CD14-positive monocyte (primary cell): ENCODE measurements at regions not wholly inside any gene's neighbourhood (a gene's known extent, or its start where the extent isn't known, plus 50 kb on each side); places are given as distances from the start of the nearest gene placed in this dataset.

ENCODE experiments used
- DNase-seq, 3 donors: peaks; one replicate each; pipeline ENCODE4 v3.0.0-alpha.2; 2011 to 2022
- H2AFZ ChIP-seq: 2 replicates; pipeline ENCODE4 v1.6.0; 2012; ENCODE audit warnings: mild to moderate bottlenecking, low read depth, low read length, inconsistent platforms; ENCODE audit not compliant: insufficient read depth, poor library complexity, severe bottlenecking
- H3K27ac ChIP-seq, 2 donors: 1 replicate in 1 of 2; 2 replicates in 1 of 2; pipeline ENCODE4 v1.5.1; 2012 to 2013; ENCODE audit warnings: low read length in 2 of 2, control low read depth in 1 of 2, inconsistent platforms in 1 of 2, low read depth in 1 of 2, mild to moderate bottlenecking in 1 of 2
- H3K27me3 ChIP-seq, 2 donors: one replicate each; pipeline versions ENCODE4 v1.6.0 to v1.6.1; 2011 to 2013; ENCODE audit warnings: low read length in 2 of 2; ENCODE audit not compliant: control insufficient read depth in 2 of 2, insufficient read depth in 2 of 2
- H3K36me3 ChIP-seq, 2 donors: replicated peaks in 1 of 2; 1 replicate in 1 of 2; 2 replicates in 1 of 2; pipeline versions ENCODE4 v1.5.1 to v1.6.1; 2012 to 2013; ENCODE audit warnings: low read length in 2 of 2, control low read depth in 1 of 2, inconsistent platforms in 1 of 2, mild to moderate bottlenecking in 1 of 2; ENCODE audit not compliant: insufficient read depth in 2 of 2, control insufficient read depth in 1 of 2
- H3K4me1 ChIP-seq, 2 donors: 1 replicate in 1 of 2; 2 replicates in 1 of 2; pipeline versions ENCODE4 v1.5.1 to v1.6.1; 2012 to 2013; ENCODE audit warnings: low read length in 2 of 2, control low read depth in 1 of 2, inconsistent platforms in 1 of 2, mild to moderate bottlenecking in 1 of 2, moderate library complexity in 1 of 2; ENCODE audit not compliant: insufficient read depth in 2 of 2, control insufficient read depth in 1 of 2
- H3K4me2 ChIP-seq: replicated peaks from 2 replicates; pipeline ENCODE3; 2012; ENCODE audit warnings: low read length, moderate library complexity, mild to moderate bottlenecking; ENCODE audit not compliant: poor library complexity, severe bottlenecking; ENCODE audit errors: extremely low read depth
- H3K4me3 ChIP-seq, 3 experiments: fragments of 200-600 bp in 1 of 3; sonication (generic) in 1 of 3; replicated peaks in 1 of 3; 1 replicate in 2 of 3; 2 replicates in 1 of 3; pipeline ENCODE4 v1.5.1; 2011 to 2013; ENCODE audit warnings: low read length in 3 of 3, mild to moderate bottlenecking in 3 of 3, control low read depth in 2 of 3, low read depth in 2 of 3, inconsistent platforms in 1 of 3, moderate library complexity in 1 of 3
- H3K79me2 ChIP-seq: 2 replicates; pipeline ENCODE4 v1.6.0; 2012; ENCODE audit warnings: mild to moderate bottlenecking, control low read depth, inconsistent platforms, low read length, moderate library complexity; ENCODE audit not compliant: insufficient read depth
- H3K9ac ChIP-seq: 2 replicates; pipeline ENCODE4 v1.6.0; 2017; ENCODE audit warnings: low read length, mild to moderate bottlenecking; ENCODE audit not compliant: insufficient read depth, poor library complexity, severe bottlenecking
- H3K9me3 ChIP-seq, 2 donors: replicated peaks in 1 of 2; 1 replicate in 1 of 2; 2 replicates in 1 of 2; pipeline versions ENCODE4 v1.5.1 to v1.6.1; 2012 to 2013; ENCODE audit warnings: low read length in 2 of 2, control low read depth in 1 of 2; ENCODE audit not compliant: control insufficient read depth in 1 of 2, insufficient read depth in 1 of 2
- H4K20me1 ChIP-seq: 2 replicates; pipeline ENCODE4 v1.6.0; 2012; ENCODE audit warnings: mild to moderate bottlenecking, low read length, control low read depth, moderate library complexity; ENCODE audit not compliant: insufficient read depth
- H3K27ac Mint-ChIP-seq, 7 donors: one replicate each; pipeline ENCODE4 v1.8.0; 2020; ENCODE audit warnings: mild to moderate bottlenecking in 7 of 7, mixed read lengths in 7 of 7, moderate library complexity in 6 of 7, inconsistent platforms in 2 of 7
- H3K27me3 Mint-ChIP-seq, 3 donors: one replicate each; pipeline ENCODE4 v1.8.0; 2021 to 2022; ENCODE audit warnings: low read depth in 3 of 3, mild to moderate bottlenecking in 3 of 3, mixed read lengths in 3 of 3, moderate library complexity in 3 of 3, inconsistent platforms in 1 of 3
- H3K36me3 Mint-ChIP-seq, 2 donors: one replicate each; pipeline ENCODE4 v1.8.0; 2020; ENCODE audit warnings: mixed read lengths in 2 of 2, inconsistent platforms in 1 of 2, mild to moderate bottlenecking in 1 of 2
- H3K4me1 Mint-ChIP-seq: one replicate; pipeline ENCODE4 v1.8.0; 2020; ENCODE audit warnings: mild to moderate bottlenecking, mixed read lengths
- H3K4me3 Mint-ChIP-seq, 2 donors: one replicate each; pipeline ENCODE4 v1.8.0; 2020; ENCODE audit warnings: mild to moderate bottlenecking in 2 of 2, mixed read lengths in 2 of 2, moderate library complexity in 1 of 2
- H3K9me3 Mint-ChIP-seq, 7 donors: one replicate each; pipeline ENCODE4 v1.8.0; 2020 to 2022; ENCODE audit warnings: mixed read lengths in 7 of 7, mild to moderate bottlenecking in 6 of 7, moderate library complexity in 6 of 7, inconsistent platforms in 2 of 7
- CTCF ChIP-seq: fragments of 200-600 bp; IDR thresholded peaks from one replicate; pipeline ENCODE4 v1.8.0; 2022; ENCODE audit warnings: antibody characterized with exemption, mild to moderate bottlenecking
- WGBS: methylation state at CpG from one replicate; pipeline ENCODE4 v1.1.5; 2013; ENCODE audit warnings: missing lambda C conversion rate; ENCODE audit not compliant: insufficient coverage; 5-methylcytosine and 5-hydroxymethylcytosine counted together
- intact Hi-C, 2 donors: fragments of 100-400 bp; cut with micrococcal nuclease; formaldehyde crosslinking; loops; one replicate each; pipeline versions ENCODE4 v1.15.0 to v1.15.1; 2023

- WGBS: no CpG with 5 or more reads among the region's 2 CpGs
Measured at GRCh38 chr13:21980049-21980448, 309.2 kb downstream of the FGF9 start.

DNA sequence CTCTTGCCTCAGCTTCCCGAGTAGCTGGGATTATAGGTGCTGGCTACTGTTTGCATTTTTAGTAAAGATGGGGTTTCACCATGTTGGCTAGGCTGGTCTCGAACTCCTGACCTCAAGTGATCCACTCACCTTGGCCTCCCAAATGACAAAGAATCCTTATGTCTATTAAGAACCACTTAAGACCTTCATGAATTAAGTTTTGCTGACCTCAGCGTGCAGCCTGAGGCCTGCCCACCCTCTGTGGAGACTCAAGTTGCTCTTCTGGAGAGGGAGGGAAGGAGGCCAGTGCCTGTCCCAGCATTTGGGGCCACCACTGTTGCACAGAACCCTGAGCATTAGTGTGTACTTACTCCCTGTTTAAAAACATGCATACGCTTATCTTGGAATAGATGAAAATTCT lies 313.3 kb downstream of the FGF9 start:
- peaks cover 2 to 5% (median 4%) of the 10 kb centered on the region in 3 donors for H3K27me3 Mint-ChIP-seq
- TF ChIP-seq CTCF: no peak
- no peak overlapping the region for H3K4me2 ChIP-seq

More at GRCh38 chr13:21980049-21980448, 309.2 kb downstream of the FGF9 start:
- H3K27me3 Mint-ChIP-seq: peaks cover 0 to 2% (median 0%) of the 10 kb centered on the region in 3 donors
- H3K27ac Mint-ChIP-seq: no peak overlapping the region
- no peak overlapping the region for H3K4me3 Mint-ChIP-seq
- no peak overlapping the region for H3K4me3 ChIP-seq
- DNase-seq: no peak
- H3K9me3 ChIP-seq: no peaks in the 10 kb centered on the region
- H3K27me3 ChIP-seq: no peaks in the 10 kb centered on the region
- H3K4me1 ChIP-seq: no peaks in the 10 kb centered on the region
- H4K20me1 ChIP-seq: no peaks in the 10 kb centered on the region
- intact Hi-C loops: no loop called here
- no peaks in the 10 kb centered on the region for H3K79me2 ChIP-seq
- TF ChIP-seq CTCF: no peak
- H3K9me3 Mint-ChIP-seq: peaks cover 0 to 2% (median 0%) of the 10 kb centered on the region in 7 donors
- H3K4me2 ChIP-seq: no peak overlapping the region
- no peaks in the 10 kb centered on the region for H3K36me3 ChIP-seq
- no peaks in the 10 kb centered on the region for H3K36me3 Mint-ChIP-seq
- no peaks in the 10 kb centered on the region for H3K4me1 Mint-ChIP-seq
- H3K9ac ChIP-seq: no peak overlapping the region
- no peak overlapping the region for H3K27ac ChIP-seq
- no peak overlapping the region for H2AFZ ChIP-seq

More for the DNA sequence above, 313.3 kb downstream of the FGF9 start:
- H3K4me1 Mint-ChIP-seq: no peaks in the 10 kb centered on the region
- no peak overlapping the region for H3K4me3 Mint-ChIP-seq
- no peak overlapping the region for H2AFZ ChIP-seq
- H3K27me3 ChIP-seq: no peaks in the 10 kb centered on the region
- H3K27ac Mint-ChIP-seq: no peak overlapping the region
- no peaks in the 10 kb centered on the region for H3K79me2 ChIP-seq
- H3K9me3 ChIP-seq: no peaks in the 10 kb centered on the region
- H3K4me3 ChIP-seq: no peak overlapping the region
- intact Hi-C loops: no loop called here
- no peak for DNase-seq
- H4K20me1 ChIP-seq: no peaks in the 10 kb centered on the region
- H3K4me1 ChIP-seq: no peaks in the 10 kb centered on the region
- no peaks in the 10 kb centered on the region for H3K36me3 ChIP-seq
- WGBS: no CpG with 5 or more reads among the region's 4 CpGs
- no peak overlapping the region for H3K9ac ChIP-seq
- no peak overlapping the region for H3K27ac ChIP-seq
- H3K9me3 Mint-ChIP-seq: peaks cover 0 to 4% (median 2%) of the 10 kb centered on the region in 7 donors
- H3K36me3 Mint-ChIP-seq: no peaks in the 10 kb centered on the region
